ENCODE measurements at regions not wholly inside any gene's neighbourhood (a gene's known extent, or its start where the extent isn't known, plus 50 kb on each side); places are given as distances from the start of the nearest gene placed in this dataset.

DNA sequence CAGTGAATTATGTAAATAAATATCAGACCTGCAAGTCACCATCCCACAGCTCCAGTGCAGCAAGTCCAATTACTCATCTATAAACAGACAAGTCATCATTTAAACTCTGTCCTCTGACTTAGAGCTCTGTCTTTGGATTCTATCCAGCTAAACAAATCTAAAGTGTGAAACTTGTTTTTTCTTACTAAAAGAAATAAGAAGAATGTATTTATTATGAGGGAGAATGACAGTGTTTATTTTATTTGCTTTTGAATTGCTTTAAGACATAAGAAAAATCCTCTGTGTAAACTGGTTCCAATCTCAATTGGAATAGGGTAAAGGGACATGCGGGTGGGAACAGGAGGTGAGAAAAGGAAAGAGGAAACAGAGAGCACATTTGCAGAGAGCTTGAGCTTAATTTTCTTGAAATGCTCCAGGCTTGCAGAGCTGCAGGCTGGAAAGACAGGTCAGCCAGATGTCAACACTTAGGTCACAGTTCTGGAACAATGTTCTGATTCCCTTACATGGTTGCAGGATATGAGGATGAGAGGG lies 355.8 kb downstream of the MEIS1 start:
- Histone ChIP-seq H3K27me3 (ENCODE audit: control insufficient read depth, low read length) (no peaks in the 10 kb centered on the region), H4K20me1 (ENCODE audit: control insufficient read depth, insufficient read depth, low read depth, low read length) (no peaks in the 10 kb centered on the region), H3F3A (ENCODE audit: control insufficient read depth, insufficient read depth) (no peaks in the 10 kb centered on the region), H3K79me2 (ENCODE audit: control insufficient read depth, low read length) (no peaks in the 10 kb centered on the region), H3K4me1 (ENCODE audit: control insufficient read depth, low read length) (no peaks in the 10 kb centered on the region), H3K9me2 (replicated peaks; ENCODE audit: control insufficient read depth, low read length) (no peaks in the 10 kb centered on the region), H3K4me3 (ENCODE audit: low read length) (no peak overlapping the region), H3K4me2 (ENCODE audit: low read length) (no peak overlapping the region), H3K27ac (ENCODE audit: low read depth, low read length) (no peak overlapping the region), H3K9me3 (ENCODE audit: control insufficient read depth, insufficient read depth, low read length) (no peaks in the 10 kb centered on the region), H3K36me3 (ENCODE audit: control insufficient read depth, low read length) (no peaks in the 10 kb centered on the region)
- TF ChIP-seq EZH2phosphoT487 (IDR thresholded peaks at IDR 0.05; ENCODE audit: borderline replicate concordance, low read length), result no peak
- TF ChIP-seq, protein P1, sequence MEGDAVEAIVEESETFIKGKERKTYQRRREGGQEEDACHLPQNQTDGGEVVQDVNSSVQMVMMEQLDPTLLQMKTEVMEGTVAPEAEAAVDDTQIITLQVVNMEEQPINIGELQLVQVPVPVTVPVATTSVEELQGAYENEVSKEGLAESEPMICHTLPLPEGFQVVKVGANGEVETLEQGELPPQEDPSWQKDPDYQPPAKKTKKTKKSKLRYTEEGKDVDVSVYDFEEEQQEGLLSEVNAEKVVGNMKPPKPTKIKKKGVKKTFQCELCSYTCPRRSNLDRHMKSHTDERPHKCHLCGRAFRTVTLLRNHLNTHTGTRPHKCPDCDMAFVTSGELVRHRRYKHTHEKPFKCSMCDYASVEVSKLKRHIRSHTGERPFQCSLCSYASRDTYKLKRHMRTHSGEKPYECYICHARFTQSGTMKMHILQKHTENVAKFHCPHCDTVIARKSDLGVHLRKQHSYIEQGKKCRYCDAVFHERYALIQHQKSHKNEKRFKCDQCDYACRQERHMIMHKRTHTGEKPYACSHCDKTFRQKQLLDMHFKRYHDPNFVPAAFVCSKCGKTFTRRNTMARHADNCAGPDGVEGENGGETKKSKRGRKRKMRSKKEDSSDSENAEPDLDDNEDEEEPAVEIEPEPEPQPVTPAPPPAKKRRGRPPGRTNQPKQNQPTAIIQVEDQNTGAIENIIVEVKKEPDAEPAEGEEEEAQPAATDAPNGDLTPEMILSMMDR (IDR thresholded peaks at IDR 0.05; ENCODE audit: low read depth, low read length, poor library complexity, severe bottlenecking), result no peak

DNA sequence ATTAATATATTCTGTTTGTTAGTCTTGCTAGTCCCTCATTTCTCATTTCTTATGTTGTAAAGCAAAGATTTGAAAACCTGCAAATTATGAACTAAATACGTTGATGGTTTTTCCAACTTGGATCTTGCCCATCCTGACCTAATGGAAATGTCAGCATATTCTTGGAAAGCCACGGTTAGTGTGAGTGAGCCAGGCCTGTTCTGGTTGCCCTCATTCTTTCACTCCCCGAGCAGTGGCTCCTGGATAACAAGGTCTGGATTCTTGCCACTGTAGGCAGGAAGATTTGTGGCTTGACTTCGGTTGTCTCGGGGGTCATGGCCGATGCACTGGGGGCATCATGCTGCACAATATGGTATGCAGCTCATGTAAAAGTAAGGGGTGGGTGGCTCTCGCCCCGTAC lies 359.1 kb downstream of the MEIS1 start:
- H4K20me1 ChIP-seq (ENCODE audit: control insufficient read depth, insufficient read depth, low read depth, low read length), result no peaks in the 10 kb centered on the region
- TF ChIP-seq, protein P1 (IDR thresholded peaks at IDR 0.05; ENCODE audit: low read depth, low read length, poor library complexity, severe bottlenecking), result no peak
- no peak for TF ChIP-seq EZH2phosphoT487 (IDR thresholded peaks at IDR 0.05; ENCODE audit: borderline replicate concordance, low read length)
- H3K4me1 ChIP-seq (ENCODE audit: control insufficient read depth, low read length), result no peaks in the 10 kb centered on the region
- no peaks in the 10 kb centered on the region for H3K9me3 ChIP-seq (ENCODE audit: control insufficient read depth, insufficient read depth, low read length)
- H3K4me2 ChIP-seq (ENCODE audit: low read length), result no peak overlapping the region
- no peaks in the 10 kb centered on the region for H3K9me2 ChIP-seq (replicated peaks; ENCODE audit: control insufficient read depth, low read length)
- H3F3A ChIP-seq (ENCODE audit: control insufficient read depth, insufficient read depth), result no peaks in the 10 kb centered on the region
- no peaks in the 10 kb centered on the region for H3K27me3 ChIP-seq (ENCODE audit: control insufficient read depth, low read length)
- H3K27ac ChIP-seq (ENCODE audit: low read depth, low read length), result no peak overlapping the region
- H3K79me2 ChIP-seq (ENCODE audit: control insufficient read depth, low read length), result no peaks in the 10 kb centered on the region
- no peaks in the 10 kb centered on the region for H3K36me3 ChIP-seq (ENCODE audit: control insufficient read depth, low read length)
- H3K4me3 ChIP-seq (ENCODE audit: low read length), result no peak overlapping the region

GRCh38 chr2:66794551-66794950 lies 359.6 kb downstream of the MEIS1 start:
- Histone ChIP-seq H4K20me1 (ENCODE audit: control insufficient read depth, insufficient read depth, low read depth, low read length) (no peaks in the 10 kb centered on the region), H3K9me3 (ENCODE audit: control insufficient read depth, insufficient read depth, low read length) (no peaks in the 10 kb centered on the region), H3K79me2 (ENCODE audit: control insufficient read depth, low read length) (no peaks in the 10 kb centered on the region), H3K27ac (ENCODE audit: low read depth, low read length) (no peak overlapping the region), H3K4me3 (ENCODE audit: low read length) (no peak overlapping the region), H3K4me2 (ENCODE audit: low read length) (no peak overlapping the region), H3K9me2 (replicated peaks; ENCODE audit: control insufficient read depth, low read length) (no peaks in the 10 kb centered on the region), H3F3A (ENCODE audit: control insufficient read depth, insufficient read depth) (no peaks in the 10 kb centered on the region), H3K4me1 (ENCODE audit: control insufficient read depth, low read length) (no peaks in the 10 kb centered on the region), H3K27me3 (ENCODE audit: control insufficient read depth, low read length) (no peaks in the 10 kb centered on the region), H3K36me3 (ENCODE audit: control insufficient read depth, low read length) (no peaks in the 10 kb centered on the region)
- TF ChIP-seq, protein P1 (IDR thresholded peaks at IDR 0.05; ENCODE audit: low read depth, low read length, poor library complexity, severe bottlenecking), result no peak
- no peak for TF ChIP-seq EZH2phosphoT487 (IDR thresholded peaks at IDR 0.05; ENCODE audit: borderline replicate concordance, low read length)
